ENCODE measurements at regions not wholly inside any gene's neighbourhood (a gene's known extent, or its start where the extent isn't known, plus 50 kb on each side); places are given as distances from the start of the nearest gene placed in this dataset.
A peak's percentile ranks its signal among the peaks of the same experiment; 100 is the strongest.

DNA sequence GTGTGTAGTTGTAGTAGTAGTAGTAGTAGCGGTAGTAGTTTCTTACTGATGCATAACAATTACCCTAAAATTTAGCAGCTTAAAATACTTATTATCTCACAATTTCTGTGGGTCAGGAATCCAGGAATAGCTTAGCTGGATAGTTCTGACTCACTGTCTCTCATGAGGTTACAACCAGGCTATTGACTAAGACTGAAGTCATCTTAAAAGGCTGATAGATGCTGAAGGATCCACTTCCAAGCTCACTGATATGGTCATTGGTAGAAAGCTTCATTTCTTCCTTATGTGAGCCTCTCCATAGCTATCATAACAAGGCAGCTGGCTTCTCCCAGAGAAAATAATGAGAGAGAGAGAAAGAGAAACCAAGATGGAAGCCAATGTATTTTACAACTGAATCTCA lies 147.5 kb upstream of the FBXL17 start:
- intact Hi-C loops (cut with DNase I) = loop anchor here (10.0 kb wide), 1 partner anchor 905 kb away; no protein-coding TSS in a partner anchor
- H3K4me3 ChIP-seq = no peak overlapping the region
- no peaks in the 10 kb centered on the region for H3K36me3 ChIP-seq
- H3K4me1 ChIP-seq (replicated peaks) = no peaks in the 10 kb centered on the region
- WGBS = 50% methylated on average over 1 of the region's 1 CpG
- DNase-seq (ENCODE audit: low spot score) = no peak
- H3K27ac ChIP-seq = no peak overlapping the region
- TF ChIP-seq POLR2AphosphoS5 (IDR thresholded peaks at IDR 0.05) (no peak), POLR2A (IDR thresholded peaks at IDR 0.05) (no peak)
- TF ChIP-seq, protein P1, sequence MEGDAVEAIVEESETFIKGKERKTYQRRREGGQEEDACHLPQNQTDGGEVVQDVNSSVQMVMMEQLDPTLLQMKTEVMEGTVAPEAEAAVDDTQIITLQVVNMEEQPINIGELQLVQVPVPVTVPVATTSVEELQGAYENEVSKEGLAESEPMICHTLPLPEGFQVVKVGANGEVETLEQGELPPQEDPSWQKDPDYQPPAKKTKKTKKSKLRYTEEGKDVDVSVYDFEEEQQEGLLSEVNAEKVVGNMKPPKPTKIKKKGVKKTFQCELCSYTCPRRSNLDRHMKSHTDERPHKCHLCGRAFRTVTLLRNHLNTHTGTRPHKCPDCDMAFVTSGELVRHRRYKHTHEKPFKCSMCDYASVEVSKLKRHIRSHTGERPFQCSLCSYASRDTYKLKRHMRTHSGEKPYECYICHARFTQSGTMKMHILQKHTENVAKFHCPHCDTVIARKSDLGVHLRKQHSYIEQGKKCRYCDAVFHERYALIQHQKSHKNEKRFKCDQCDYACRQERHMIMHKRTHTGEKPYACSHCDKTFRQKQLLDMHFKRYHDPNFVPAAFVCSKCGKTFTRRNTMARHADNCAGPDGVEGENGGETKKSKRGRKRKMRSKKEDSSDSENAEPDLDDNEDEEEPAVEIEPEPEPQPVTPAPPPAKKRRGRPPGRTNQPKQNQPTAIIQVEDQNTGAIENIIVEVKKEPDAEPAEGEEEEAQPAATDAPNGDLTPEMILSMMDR (IDR thresholded peaks at IDR 0.05) = no peak
- H3K9me3 ChIP-seq = no peaks in the 10 kb centered on the region
- no peaks in the 10 kb centered on the region for H3K27me3 ChIP-seq (replicated peaks; ENCODE audit: insufficient read depth)

- TF ChIP-seq, protein P1 (IDR thresholded peaks at IDR 0.05) = no peak
- no peak for TF ChIP-seq POLR2A (IDR thresholded peaks at IDR 0.05)
- no peak for TF ChIP-seq POLR2AphosphoS5 (IDR thresholded peaks at IDR 0.05)
- no peaks in the 10 kb centered on the region for H3K9me3 ChIP-seq
- 19% methylated on average over 1 of the region's 1 CpG for WGBS
- no peak overlapping the region for H3K27ac ChIP-seq
- no peaks in the 10 kb centered on the region for H3K27me3 ChIP-seq (replicated peaks; ENCODE audit: insufficient read depth)
- H3K4me3 ChIP-seq = no peak overlapping the region
- H3K4me1 ChIP-seq (replicated peaks) = no peaks in the 10 kb centered on the region
- intact Hi-C loops (cut with DNase I) = loop anchor here (10.0 kb wide), 1 partner anchor 906 kb away; no protein-coding TSS in a partner anchor
- no peak for DNase-seq (ENCODE audit: low spot score)
- H3K36me3 ChIP-seq = no peaks in the 10 kb centered on the region
These were observed 146.8 kb upstream of the FBXL17 start for GRCh38 chr5:108528655-108529054.

DNA sequence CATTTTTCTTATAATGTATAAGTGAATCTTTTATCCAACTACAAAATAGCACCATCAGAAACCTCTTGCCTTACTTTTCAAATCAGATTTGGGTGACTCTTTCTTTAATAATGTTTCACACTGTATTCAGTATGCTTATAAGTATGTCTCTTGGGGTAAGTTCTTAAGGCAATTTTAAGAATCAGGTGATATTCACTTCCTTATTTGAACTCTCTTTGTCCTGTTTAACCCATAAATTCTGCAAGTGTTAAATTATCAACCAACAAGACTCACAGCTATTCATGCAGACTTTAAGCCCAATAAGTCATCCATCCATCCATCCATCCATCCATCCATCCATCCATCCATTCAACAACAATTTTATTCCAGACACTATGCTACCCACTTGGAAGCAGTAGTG lies 142.7 kb upstream of the FBXL17 start:
- Histone ChIP-seq H3K27ac (no peak overlapping the region), H3K36me3 (no peaks in the 10 kb centered on the region), H3K4me1 (replicated peaks) (no peaks in the 10 kb centered on the region), H3K4me3 (no peak overlapping the region), H3K27me3 (replicated peaks; ENCODE audit: insufficient read depth) (no peaks in the 10 kb centered on the region), H3K9me3 (no peaks in the 10 kb centered on the region)
- intact Hi-C loops (cut with DNase I) = loop anchor here (10.0 kb wide), 1 partner anchor 910 kb away; no protein-coding TSS in a partner anchor
- no peak for TF ChIP-seq POLR2A (IDR thresholded peaks at IDR 0.05)
- TF ChIP-seq, protein P1 (IDR thresholded peaks at IDR 0.05) = no peak
- no peak for DNase-seq (ENCODE audit: low spot score)

GRCh38 chr5:108523360-108523759 lies 141.5 kb upstream of the FBXL17 start:
- Histone ChIP-seq H3K4me3 (no peak overlapping the region), H3K27ac (no peak overlapping the region), H3K4me1 (replicated peaks) (no peaks in the 10 kb centered on the region), H3K27me3 (replicated peaks; ENCODE audit: insufficient read depth) (no peaks in the 10 kb centered on the region), H3K36me3 (no peaks in the 10 kb centered on the region), H3K9me3 (no peaks in the 10 kb centered on the region)
- intact Hi-C loops (cut with DNase I) = loop anchor here (10.0 kb wide), 1 partner anchor 911 kb away; no protein-coding TSS in a partner anchor
- no peak for TF ChIP-seq POLR2AphosphoS5 (IDR thresholded peaks at IDR 0.05)
- no peak for TF ChIP-seq POLR2A (IDR thresholded peaks at IDR 0.05)
- TF ChIP-seq, protein P1 (IDR thresholded peaks at IDR 0.05) = no peak
- DNase-seq (ENCODE audit: low spot score) = no peak

- Histone ChIP-seq H3K4me1 (replicated peaks) (no peaks in the 10 kb centered on the region), H3K27ac (no peak overlapping the region), H3K27me3 (replicated peaks; ENCODE audit: insufficient read depth) (no peaks in the 10 kb centered on the region), H3K9me3 (no peaks in the 10 kb centered on the region), H3K4me3 (no peak overlapping the region), H3K36me3 (no peaks in the 10 kb centered on the region)
- WGBS = 30% methylated on average over 4 of the region's 4 CpGs
- TF ChIP-seq, protein P1 (IDR thresholded peaks at IDR 0.05) = peak in 3 of 4 experiments; percentile 39 to 50 (median 45)
- TF ChIP-seq POLR2AphosphoS5 (IDR thresholded peaks at IDR 0.05) = no peak
- intact Hi-C loops (cut with DNase I) = loop anchor here (10.0 kb wide), 1 partner anchor 913 kb away; no protein-coding TSS in a partner anchor
- no peak for DNase-seq (ENCODE audit: low spot score)
These were observed 140.1 kb upstream of the FBXL17 start for GRCh38 chr5:108521841-108522506.

All from prostate gland (tissue), 2 donors.